ENCODE measurements at regions not wholly inside any gene's neighbourhood (a gene's known extent, or its start where the extent isn't known, plus 50 kb on each side); places are given as distances from the start of the nearest gene placed in this dataset.

GRCh38 chr3:21017115-21017852 lies 733.7 kb downstream of the ZNF385D start:
- TF ChIP-seq CTCF (conservative IDR thresholded peaks at IDR 0.05 in 1 of 2, IDR thresholded peaks at IDR 0.05 in 1 of 2; ENCODE audit: extremely low read depth in 1 of 2, insufficient read depth in 1 of 2, low read depth in 1 of 2, low read length in 2 of 2) (peak; percentile 2 to 40), EZH2 (IDR thresholded peaks at IDR 0.05; ENCODE audit: borderline replicate concordance, low read length) (no peak)

All from mammary epithelial cell (primary cell).